ENCODE measurements at regions not wholly inside any gene's neighbourhood (a gene's known extent, or its start where the extent isn't known, plus 50 kb on each side); places are given as distances from the start of the nearest gene placed in this dataset.

DNA sequence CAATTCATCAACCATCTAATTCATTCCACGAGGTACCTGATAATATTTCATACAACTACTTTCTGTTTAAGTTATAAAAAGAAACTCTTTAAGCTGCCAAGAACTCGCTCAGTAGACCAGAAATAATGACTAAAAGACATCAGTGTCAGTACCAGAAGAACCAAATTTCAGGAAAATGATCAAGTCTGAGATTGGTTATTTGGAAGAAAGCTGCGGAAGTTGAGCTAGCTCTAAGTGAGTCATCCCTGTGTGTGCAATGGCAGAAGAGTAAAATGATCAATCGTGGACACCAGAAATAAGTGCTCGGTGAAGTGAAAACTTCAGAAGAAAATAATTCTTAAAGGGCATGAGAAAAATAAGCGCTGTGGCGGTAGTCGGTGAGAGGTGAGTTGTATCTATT, 933.2 kb upstream of the CHORDC1 start:
- no peak for TF ChIP-seq CTCF (IDR thresholded peaks at IDR 0.05; ENCODE audit: control insufficient read depth, extremely low read depth, insufficient read depth)
- no peak overlapping the region for H3K4me3 ChIP-seq (ENCODE audit: low read depth, low read length)
- no peak for DNase-seq (ENCODE audit: low read depth)

GRCh38 chr11:91147885-91148284, 925.0 kb upstream of the CHORDC1 start:
- no peak for TF ChIP-seq CTCF (IDR thresholded peaks at IDR 0.05; ENCODE audit: control insufficient read depth, extremely low read depth, insufficient read depth)

GRCh38 chr11:91141655-91142054, 918.8 kb upstream of the CHORDC1 start:
- TF ChIP-seq CTCF (IDR thresholded peaks at IDR 0.05; ENCODE audit: control insufficient read depth, extremely low read depth, insufficient read depth), result no peak
- DNase-seq (ENCODE audit: low read depth), result no peak
- no peak overlapping the region for H3K4me3 ChIP-seq (ENCODE audit: low read depth, low read length)

More at GRCh38 chr11:91147885-91148284, 925.0 kb upstream of the CHORDC1 start:
- no peak for DNase-seq (ENCODE audit: low read depth)
- no peak overlapping the region for H3K4me3 ChIP-seq (ENCODE audit: low read depth, low read length)

- no peak for TF ChIP-seq CTCF (IDR thresholded peaks at IDR 0.05; ENCODE audit: control insufficient read depth, extremely low read depth, insufficient read depth)
- no peak for DNase-seq (ENCODE audit: low read depth)
Observed at GRCh38 chr11:91136631-91137030, 913.8 kb upstream of the CHORDC1 start.

DNA sequence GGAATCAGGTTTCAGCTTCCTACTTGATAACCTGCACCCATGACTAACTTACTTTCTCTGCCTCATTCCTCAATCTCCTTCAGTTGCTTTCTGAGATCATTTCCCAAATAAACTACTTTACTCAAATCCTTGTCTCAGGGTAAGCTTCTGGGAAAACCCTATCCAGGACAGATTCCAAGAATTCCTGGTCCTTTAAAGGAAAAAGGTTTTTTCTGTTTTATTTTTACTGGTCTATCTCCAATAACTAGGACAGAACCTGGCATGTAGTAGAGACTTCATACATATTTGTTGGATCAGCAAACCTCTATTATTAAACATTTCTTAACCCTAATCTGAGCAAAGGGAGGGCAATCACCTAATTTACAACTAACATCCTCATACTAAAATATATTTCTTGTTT, 910.5 kb upstream of the CHORDC1 start:
- no peak for DNase-seq (ENCODE audit: low read depth)
- TF ChIP-seq CTCF (IDR thresholded peaks at IDR 0.05; ENCODE audit: control insufficient read depth, extremely low read depth, insufficient read depth), result no peak

More at GRCh38 chr11:91136631-91137030, 913.8 kb upstream of the CHORDC1 start:
- H3K4me3 ChIP-seq (ENCODE audit: low read depth, low read length), result no peak overlapping the region

DNA sequence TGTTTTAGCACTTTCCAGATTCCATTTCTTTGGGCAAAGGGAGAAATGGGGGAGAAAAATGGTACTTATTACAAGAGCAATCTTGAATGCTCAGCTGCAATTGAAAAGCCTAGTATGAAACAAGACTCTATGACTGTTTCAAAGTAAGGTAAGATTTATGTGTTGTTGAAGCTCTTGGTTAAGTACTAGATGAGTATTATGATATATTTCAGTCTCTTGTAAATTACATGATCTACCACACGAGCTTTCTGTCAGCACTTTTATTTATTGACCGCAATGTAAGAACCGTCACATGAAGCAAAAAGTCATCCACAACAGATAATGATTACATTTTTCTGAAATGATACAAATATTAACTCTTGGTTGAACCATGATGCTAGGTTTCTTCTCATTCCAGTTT, 906.7 kb upstream of the CHORDC1 start:
- H3K4me3 ChIP-seq (ENCODE audit: low read depth, low read length), result no peak overlapping the region
- DNase-seq (ENCODE audit: low read depth), result no peak
- TF ChIP-seq CTCF (IDR thresholded peaks at IDR 0.05; ENCODE audit: control insufficient read depth, extremely low read depth, insufficient read depth), result no peak

More for the DNA sequence above, 910.5 kb upstream of the CHORDC1 start:
- no peak overlapping the region for H3K4me3 ChIP-seq (ENCODE audit: low read depth, low read length)

DNA sequence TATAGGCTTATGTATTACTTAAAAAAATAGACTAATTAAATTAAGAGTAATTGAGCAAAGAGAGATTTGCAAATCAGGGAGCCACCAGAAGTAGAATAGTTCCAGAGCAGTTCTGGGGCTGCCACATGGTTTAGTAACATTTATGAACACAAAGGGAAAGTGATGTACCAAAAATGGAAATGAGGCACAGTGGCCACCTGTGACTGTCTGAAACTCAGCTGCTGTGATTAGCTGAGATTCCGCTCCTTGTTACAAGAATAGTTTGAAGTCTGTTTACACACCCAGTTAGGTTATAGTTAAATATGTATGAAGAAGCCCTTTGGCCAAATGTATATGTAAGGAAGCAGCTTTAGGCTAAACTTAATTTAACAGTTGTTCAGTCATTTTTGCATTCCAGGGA, 901.5 kb upstream of the CHORDC1 start:
- TF ChIP-seq CTCF (IDR thresholded peaks at IDR 0.05; ENCODE audit: control insufficient read depth, extremely low read depth, insufficient read depth), result no peak
- no peak overlapping the region for H3K4me3 ChIP-seq (ENCODE audit: low read depth, low read length)
- no peak for DNase-seq (ENCODE audit: low read depth)

All from LNCaP clone FGC (cell line).